Colonic mucosa (tissue), 4 donors: ENCODE measurements at regions not wholly inside any gene's neighbourhood (a gene's known extent, or its start where the extent isn't known, plus 50 kb on each side); places are given as distances from the start of the nearest gene placed in this dataset.

ENCODE experiments used
- DNase-seq: peaks from one replicate; pipeline ENCODE4 v3.0.0-alpha.2; 2020
- H3K27ac ChIP-seq: fragments of 200-600 bp; one replicate; pipeline ENCODE4 v1.8.0; 2021
- H3K27me3 ChIP-seq: fragments of 200-600 bp; one replicate; pipeline ENCODE4 v1.8.0; 2021
- H3K36me3 ChIP-seq: fragments of 200-600 bp; one replicate; pipeline ENCODE4 v1.8.0; 2021
- H3K4me1 ChIP-seq: fragments of 200-600 bp; one replicate; pipeline ENCODE4 v1.8.0; 2021; ENCODE audit warnings: mild to moderate bottlenecking
- H3K4me3 ChIP-seq: fragments of 200-600 bp; one replicate; pipeline ENCODE4 v1.8.0; 2021
- H3K9ac ChIP-seq, 2 donors: one replicate each; pipeline ENCODE4 v1.7.0; 2013; ENCODE audit warnings: control low read depth in 2 of 2, low read depth in 2 of 2, low read length in 2 of 2
- H3K9me3 ChIP-seq: fragments of 200-600 bp; one replicate; pipeline ENCODE4 v1.8.0; 2021
- intact Hi-C: fragments of 100-400 bp; cut with DNase I; formaldehyde crosslinking; loops from one replicate; pipeline ENCODE4 v1.14.1; 2022
- TF ChIP-seq, protein P1 (sequence below): fragments of 200-600 bp; IDR thresholded peaks from one replicate; pipeline ENCODE4 v1.8.0; 2022; ENCODE audit warnings: antibody characterized with exemption, mild to moderate bottlenecking
- donor health status: healthy.
- donor health status: DM: no; HTN: no; CAD: no.
- donor health status: DM: no; HTN: no; CAD: no.

GRCh38 chr5:82734347-82734746 lies 342.8 kb downstream of the TMEM167A start:
- TF ChIP-seq, protein P1, sequence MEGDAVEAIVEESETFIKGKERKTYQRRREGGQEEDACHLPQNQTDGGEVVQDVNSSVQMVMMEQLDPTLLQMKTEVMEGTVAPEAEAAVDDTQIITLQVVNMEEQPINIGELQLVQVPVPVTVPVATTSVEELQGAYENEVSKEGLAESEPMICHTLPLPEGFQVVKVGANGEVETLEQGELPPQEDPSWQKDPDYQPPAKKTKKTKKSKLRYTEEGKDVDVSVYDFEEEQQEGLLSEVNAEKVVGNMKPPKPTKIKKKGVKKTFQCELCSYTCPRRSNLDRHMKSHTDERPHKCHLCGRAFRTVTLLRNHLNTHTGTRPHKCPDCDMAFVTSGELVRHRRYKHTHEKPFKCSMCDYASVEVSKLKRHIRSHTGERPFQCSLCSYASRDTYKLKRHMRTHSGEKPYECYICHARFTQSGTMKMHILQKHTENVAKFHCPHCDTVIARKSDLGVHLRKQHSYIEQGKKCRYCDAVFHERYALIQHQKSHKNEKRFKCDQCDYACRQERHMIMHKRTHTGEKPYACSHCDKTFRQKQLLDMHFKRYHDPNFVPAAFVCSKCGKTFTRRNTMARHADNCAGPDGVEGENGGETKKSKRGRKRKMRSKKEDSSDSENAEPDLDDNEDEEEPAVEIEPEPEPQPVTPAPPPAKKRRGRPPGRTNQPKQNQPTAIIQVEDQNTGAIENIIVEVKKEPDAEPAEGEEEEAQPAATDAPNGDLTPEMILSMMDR = no peak
- intact Hi-C loops = no loop called here
- Histone ChIP-seq H3K27me3 (no peaks in the 10 kb centered on the region), H3K27ac (no peak overlapping the region), H3K4me1 (no peaks in the 10 kb centered on the region), H3K9me3 (no peaks in the 10 kb centered on the region), H3K36me3 (no peaks in the 10 kb centered on the region), H3K4me3 (no peak overlapping the region), H3K9ac (no peak overlapping the region)
- DNase-seq = no peak

GRCh38 chr5:82730913-82731312 lies 346.3 kb downstream of the TMEM167A start:
- no peaks in the 10 kb centered on the region for H3K36me3 ChIP-seq
- no peaks in the 10 kb centered on the region for H3K9me3 ChIP-seq
- no peak overlapping the region for H3K27ac ChIP-seq
- no peak overlapping the region for H3K9ac ChIP-seq
- no peaks in the 10 kb centered on the region for H3K4me1 ChIP-seq
- H3K4me3 ChIP-seq = no peak overlapping the region
- TF ChIP-seq, protein P1 = no peak
- intact Hi-C loops = no loop called here
- no peak for DNase-seq
- no peaks in the 10 kb centered on the region for H3K27me3 ChIP-seq

DNA sequence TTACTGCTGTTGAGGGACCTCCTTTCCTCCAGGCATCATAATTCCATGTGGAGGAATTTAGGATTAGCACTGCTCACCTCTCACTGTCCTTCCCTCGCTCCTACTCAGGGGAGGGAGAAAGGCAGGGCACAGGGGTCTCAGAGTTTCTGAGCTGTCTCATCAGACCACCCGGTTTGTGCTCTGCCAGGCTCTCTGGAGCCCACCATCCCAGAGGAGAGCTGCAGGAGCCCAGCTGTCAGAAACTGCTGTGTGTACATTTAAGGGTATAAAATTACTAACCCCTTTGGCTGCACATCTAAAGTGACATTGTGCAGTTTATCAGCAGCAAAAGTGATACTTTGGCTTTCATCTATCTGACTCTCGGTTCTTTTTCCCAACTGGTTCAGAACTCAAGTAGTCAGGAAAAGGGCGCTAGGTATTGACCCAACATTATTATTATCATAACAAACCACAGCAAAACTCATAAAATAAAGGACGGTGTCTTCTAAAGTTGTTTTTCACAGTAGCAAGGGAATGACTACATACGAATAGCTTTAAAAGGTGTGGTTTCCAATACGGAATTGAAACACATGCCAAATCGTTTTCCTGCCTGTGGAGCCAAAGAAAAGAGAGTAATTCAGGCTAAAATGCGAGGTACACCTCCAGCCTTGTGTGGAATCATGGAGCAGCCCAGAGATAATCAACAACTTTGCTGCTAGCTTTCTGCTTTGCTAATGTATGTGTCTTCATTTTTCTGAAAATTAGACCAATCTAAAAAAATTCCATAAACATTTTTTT lies 348.1 kb downstream of the TMEM167A start:
- H3K4me3 ChIP-seq = no peak overlapping the region
- intact Hi-C loops = no loop called here
- TF ChIP-seq, protein P1 = no peak
- H3K4me1 ChIP-seq = no peaks in the 10 kb centered on the region
- no peaks in the 10 kb centered on the region for H3K27me3 ChIP-seq
- no peak for DNase-seq
- no peak overlapping the region for H3K27ac ChIP-seq
- H3K9ac ChIP-seq = no peak overlapping the region
- H3K36me3 ChIP-seq = no peaks in the 10 kb centered on the region
- no peaks in the 10 kb centered on the region for H3K9me3 ChIP-seq

GRCh38 chr5:82723168-82723567 lies 354.0 kb downstream of the TMEM167A start:
- no peak for DNase-seq
- no peaks in the 10 kb centered on the region for H3K9me3 ChIP-seq
- H3K36me3 ChIP-seq = no peaks in the 10 kb centered on the region
- intact Hi-C loops = no loop called here
- H3K4me3 ChIP-seq = no peak overlapping the region
- H3K4me1 ChIP-seq = no peaks in the 10 kb centered on the region
- TF ChIP-seq, protein P1 = no peak
- H3K9ac ChIP-seq = no peak overlapping the region
- no peak overlapping the region for H3K27ac ChIP-seq
- H3K27me3 ChIP-seq = no peaks in the 10 kb centered on the region

DNA sequence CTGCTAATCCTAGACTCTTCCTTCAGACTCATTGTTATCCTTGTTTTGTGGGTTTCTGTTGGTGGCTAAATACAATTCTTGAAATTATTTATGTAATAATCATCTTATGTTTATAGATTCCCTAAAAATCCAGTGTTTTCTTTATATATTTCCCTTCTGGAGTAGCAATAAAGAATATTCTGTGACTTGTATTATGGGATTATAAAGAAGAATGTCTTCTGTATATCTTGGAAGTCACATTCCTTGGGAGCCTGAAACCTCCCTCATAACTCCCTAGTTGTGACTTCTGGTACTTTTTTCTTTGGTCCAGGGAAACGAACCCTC lies 356.1 kb downstream of the TMEM167A start:
- Histone ChIP-seq H3K9ac (no peak overlapping the region), H3K4me1 (no peaks in the 10 kb centered on the region), H3K36me3 (no peaks in the 10 kb centered on the region), H3K4me3 (no peak overlapping the region), H3K27ac (no peak overlapping the region), H3K27me3 (no peaks in the 10 kb centered on the region), H3K9me3 (no peaks in the 10 kb centered on the region)
- intact Hi-C loops = no loop called here
- TF ChIP-seq, protein P1 = no peak
- DNase-seq = no peak
